ENCODE measurements at regions not wholly inside any gene's neighbourhood (a gene's known extent, or its start where the extent isn't known, plus 50 kb on each side); places are given as distances from the start of the nearest gene placed in this dataset.
"Not testable (repeated sequence)": the region's sequence is repeated elsewhere in the genome, so short reads cannot be mapped to it uniquely, and the experiment has no call there.

GRCh38 chrX:106290778-106291177 lies 122.7 kb downstream of the PWWP3B start:
- TF ChIP-seq CTCF, POLR2A (IDR thresholded peaks at IDR 0.05): not testable (repeated sequence)

Data from uterus (tissue), 2 donors.